ENCODE measurements at regions not wholly inside any gene's neighbourhood (a gene's known extent, or its start where the extent isn't known, plus 50 kb on each side); places are given as distances from the start of the nearest gene placed in this dataset.
"Not testable (repeated sequence)": the region's sequence is repeated elsewhere in the genome, so short reads cannot be mapped to it uniquely, and the experiment has no call there.

DNA sequence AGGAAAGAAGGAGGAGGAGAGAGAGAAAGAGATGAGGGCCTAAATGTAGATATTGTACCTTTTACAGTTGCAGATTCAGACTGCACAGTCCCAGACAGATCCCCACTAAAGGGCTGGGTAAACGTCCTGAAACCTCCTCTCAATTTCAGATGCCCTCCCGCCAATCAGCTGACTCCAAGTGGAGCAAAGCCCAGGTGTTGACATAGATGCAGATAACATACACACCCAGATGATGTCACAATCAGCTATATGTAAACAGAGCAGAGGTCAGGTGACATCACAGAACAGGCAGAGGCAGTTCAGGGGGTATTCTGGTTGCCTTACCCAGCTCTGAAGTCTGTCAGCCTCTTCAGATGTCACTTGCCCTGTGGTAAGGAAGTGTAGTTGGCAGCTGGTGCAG, 290.3 kb upstream of the NPAP1 start:
- H3K27ac ChIP-seq (ENCODE audit: low read depth, low read length, severe bottlenecking); H3K36me3 ChIP-seq (ENCODE audit: control insufficient read depth, insufficient read depth, low read length); H3K9me3 ChIP-seq (ENCODE audit: control insufficient read depth, low read length); H3K4me3 ChIP-seq (ENCODE audit: extremely low read depth, insufficient read depth, low read length, poor library complexity, severe bottlenecking); H3K4me1 ChIP-seq (ENCODE audit: control insufficient read depth, insufficient read depth, low read length, poor library complexity, severe bottlenecking): not testable (repeated sequence)
- WGBS, 2 experiments (ENCODE audit: insufficient coverage in 2 of 2): 25 to 40% methylated on average over 1 of the region's 2 CpGs

DNA sequence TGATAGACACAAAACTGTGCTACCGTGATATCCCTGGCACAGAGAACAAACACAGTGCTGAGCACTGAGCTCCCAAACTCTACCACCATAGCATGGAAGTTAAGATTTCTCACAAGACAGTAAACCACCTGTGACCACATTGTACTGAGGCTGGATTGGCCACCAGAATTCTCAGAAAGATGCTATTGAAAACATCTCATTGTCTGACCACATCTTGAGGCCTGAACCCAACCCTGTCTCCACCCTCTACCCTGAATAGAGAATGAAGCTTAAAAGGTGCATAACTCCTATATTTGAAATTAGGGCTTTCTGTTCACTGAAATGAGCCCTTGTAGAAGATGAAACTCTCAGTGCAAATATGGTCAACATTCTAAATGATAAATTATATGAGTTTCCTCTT, 281.3 kb upstream of the NPAP1 start:
- no peak overlapping the region for H3K27ac ChIP-seq (ENCODE audit: low read depth, low read length, severe bottlenecking)
- no peak overlapping the region for H3K4me3 ChIP-seq (ENCODE audit: extremely low read depth, insufficient read depth, low read length, poor library complexity, severe bottlenecking)
- no peaks in the 10 kb centered on the region for H3K36me3 ChIP-seq (ENCODE audit: control insufficient read depth, insufficient read depth, low read length)
- H3K4me1 ChIP-seq (ENCODE audit: control insufficient read depth, insufficient read depth, low read length, poor library complexity, severe bottlenecking): no peaks in the 10 kb centered on the region
- H3K9me3 ChIP-seq (ENCODE audit: control insufficient read depth, low read length): peaks cover 4% of the 10 kb centered on the region
- WGBS, 2 experiments (ENCODE audit: insufficient coverage in 2 of 2): 83% methylated on average over 1 of the region's 1 CpG; no CpG with 5 or more reads in 1 of the 2 experiments

- not testable (repeated sequence) for H3K4me3 ChIP-seq (ENCODE audit: extremely low read depth, insufficient read depth, low read length, poor library complexity, severe bottlenecking); H3K27ac ChIP-seq (ENCODE audit: low read depth, low read length, severe bottlenecking); H3K36me3 ChIP-seq (ENCODE audit: control insufficient read depth, insufficient read depth, low read length); H3K4me1 ChIP-seq (ENCODE audit: control insufficient read depth, insufficient read depth, low read length, poor library complexity, severe bottlenecking)
- WGBS, 2 experiments (ENCODE audit: insufficient coverage in 2 of 2): no CpG with 5 or more reads among the region's 1 CpG
- peaks cover 12% of the 10 kb centered on the region for H3K9me3 ChIP-seq (ENCODE audit: control insufficient read depth, low read length)
Measured at GRCh38 chr15:24412649-24413048, 262.9 kb upstream of the NPAP1 start.

GRCh38 chr15:24426286-24427054, 249.1 kb upstream of the NPAP1 start:
- H3K36me3 ChIP-seq (ENCODE audit: control insufficient read depth, insufficient read depth, low read length); H3K4me1 ChIP-seq (ENCODE audit: control insufficient read depth, insufficient read depth, low read length, poor library complexity, severe bottlenecking); H3K27ac ChIP-seq (ENCODE audit: low read depth, low read length, severe bottlenecking); H3K9me3 ChIP-seq (ENCODE audit: control insufficient read depth, low read length); H3K4me3 ChIP-seq (ENCODE audit: extremely low read depth, insufficient read depth, low read length, poor library complexity, severe bottlenecking): not testable (repeated sequence)
- WGBS, 2 experiments (ENCODE audit: insufficient coverage in 2 of 2): 74 to 84% methylated on average over 5 of the region's 20 CpGs

GRCh38 chr15:24427055-24427400, 248.5 kb upstream of the NPAP1 start:
- H3K27ac ChIP-seq (ENCODE audit: low read depth, low read length, severe bottlenecking); H3K4me1 ChIP-seq (ENCODE audit: control insufficient read depth, insufficient read depth, low read length, poor library complexity, severe bottlenecking); H3K36me3 ChIP-seq (ENCODE audit: control insufficient read depth, insufficient read depth, low read length); H3K9me3 ChIP-seq (ENCODE audit: control insufficient read depth, low read length); H3K4me3 ChIP-seq (ENCODE audit: extremely low read depth, insufficient read depth, low read length, poor library complexity, severe bottlenecking): not testable (repeated sequence)
- 35 to 72% methylated on average over 11 to 19 of the region's 26 CpGs for WGBS, 2 experiments (ENCODE audit: insufficient coverage in 2 of 2)

DNA sequence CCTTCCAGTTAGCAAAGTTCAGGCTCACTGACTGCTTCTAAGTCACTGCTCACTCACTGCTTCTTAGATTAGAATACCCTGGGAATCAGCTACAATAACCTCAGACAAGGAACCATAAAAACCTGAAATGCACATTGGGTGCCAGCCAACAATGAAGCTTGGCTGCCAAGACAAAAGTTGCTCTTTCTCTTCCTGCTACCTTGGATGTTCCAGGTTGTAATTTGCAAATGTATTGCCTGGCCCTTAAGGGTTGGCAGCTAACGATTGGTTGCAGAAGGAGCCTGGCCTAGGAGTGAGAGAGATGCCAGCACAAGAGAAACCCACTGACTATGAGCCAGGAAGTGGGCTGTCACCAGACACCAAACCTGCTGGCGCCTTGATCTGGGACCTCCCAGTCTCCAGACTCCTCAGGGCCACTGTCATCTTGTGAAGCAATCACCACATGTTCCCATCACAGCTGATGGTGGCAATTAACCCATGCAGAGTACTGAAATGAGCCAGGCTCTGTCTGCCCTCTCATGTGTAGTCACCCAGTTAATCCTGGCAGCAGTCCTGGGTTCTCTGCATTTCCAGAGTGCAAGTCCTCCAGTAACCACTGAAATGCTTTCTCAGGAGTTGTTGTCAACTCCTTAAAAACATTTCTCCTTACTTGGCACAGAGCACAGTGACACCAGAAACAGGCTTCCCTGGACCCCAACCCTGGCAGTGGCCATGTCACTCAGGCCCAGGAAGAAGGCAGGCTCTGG, 240.3 kb upstream of the NPAP1 start:
- not testable (repeated sequence) for H3K9me3 ChIP-seq (ENCODE audit: control insufficient read depth, low read length); H3K36me3 ChIP-seq (ENCODE audit: control insufficient read depth, insufficient read depth, low read length); H3K4me3 ChIP-seq (ENCODE audit: extremely low read depth, insufficient read depth, low read length, poor library complexity, severe bottlenecking); H3K27ac ChIP-seq (ENCODE audit: low read depth, low read length, severe bottlenecking); H3K4me1 ChIP-seq (ENCODE audit: control insufficient read depth, insufficient read depth, low read length, poor library complexity, severe bottlenecking)
- 70 to 73% methylated on average over 2 of the region's 2 CpGs for WGBS, 2 experiments (ENCODE audit: insufficient coverage in 2 of 2)

- not testable (repeated sequence) for H3K9me3 ChIP-seq (ENCODE audit: control insufficient read depth, low read length); H3K36me3 ChIP-seq (ENCODE audit: control insufficient read depth, insufficient read depth, low read length); H3K27ac ChIP-seq (ENCODE audit: low read depth, low read length, severe bottlenecking); H3K4me1 ChIP-seq (ENCODE audit: control insufficient read depth, insufficient read depth, low read length, poor library complexity, severe bottlenecking); H3K4me3 ChIP-seq (ENCODE audit: extremely low read depth, insufficient read depth, low read length, poor library complexity, severe bottlenecking)
- 71 to 75% methylated on average over 2 to 3 of the region's 5 CpGs for WGBS, 2 experiments (ENCODE audit: insufficient coverage in 2 of 2)
Measured at GRCh38 chr15:24437270-24437669, 238.3 kb upstream of the NPAP1 start.

- not testable (repeated sequence) for H3K9me3 ChIP-seq (ENCODE audit: control insufficient read depth, low read length); H3K4me3 ChIP-seq (ENCODE audit: extremely low read depth, insufficient read depth, low read length, poor library complexity, severe bottlenecking); H3K4me1 ChIP-seq (ENCODE audit: control insufficient read depth, insufficient read depth, low read length, poor library complexity, severe bottlenecking); H3K27ac ChIP-seq (ENCODE audit: low read depth, low read length, severe bottlenecking); H3K36me3 ChIP-seq (ENCODE audit: control insufficient read depth, insufficient read depth, low read length)
- WGBS, 2 experiments (ENCODE audit: insufficient coverage in 2 of 2): 50 to 60% methylated on average over 1 of the region's 1 CpG
Measured at GRCh38 chr15:24437735-24438134, 237.8 kb upstream of the NPAP1 start.

DNA sequence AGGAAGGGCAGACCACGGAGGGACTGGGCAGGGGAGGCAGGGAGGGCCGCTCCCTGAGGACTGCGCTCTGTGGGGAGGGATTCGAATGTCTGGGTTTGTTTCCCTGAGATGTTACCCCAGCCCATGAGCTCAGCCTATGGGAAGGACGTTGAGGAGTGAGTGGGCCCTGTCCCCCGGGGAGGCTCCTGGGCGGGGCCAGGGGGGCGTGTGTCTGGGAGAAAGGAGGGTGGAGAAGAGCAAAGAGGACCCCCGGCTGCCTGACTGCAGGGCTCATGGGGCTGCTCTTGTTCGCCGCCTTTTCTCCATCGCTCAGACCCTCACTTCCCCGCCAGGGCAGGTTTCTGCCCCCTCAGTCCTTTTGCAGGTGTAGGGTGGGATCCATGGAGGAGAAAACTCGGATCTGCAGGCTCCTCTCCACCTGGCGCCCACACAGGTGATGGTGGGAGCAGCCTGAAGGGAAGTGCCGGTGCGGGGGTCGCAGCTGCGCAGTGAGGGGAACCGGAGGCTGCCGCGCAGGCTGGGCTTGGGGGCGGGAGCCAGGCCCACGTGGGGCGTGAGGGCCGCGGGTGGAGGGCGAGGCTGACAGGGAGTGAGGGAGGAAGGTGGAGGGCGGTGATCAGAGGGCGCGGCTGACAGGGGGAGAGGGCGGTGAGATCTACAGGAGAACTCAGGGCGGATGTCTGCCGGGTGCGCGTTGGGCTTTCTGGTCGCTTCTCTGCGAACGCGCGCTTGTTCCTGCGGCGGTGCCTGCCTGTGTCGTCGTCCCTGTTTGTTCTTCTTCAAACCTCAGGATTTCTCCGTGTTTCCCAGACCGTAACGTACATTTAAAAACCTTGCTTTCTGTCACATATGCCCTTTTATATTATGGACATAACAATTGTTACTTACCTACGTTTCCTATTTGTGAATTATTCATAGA, 198.2 kb upstream of the NPAP1 start:
- not testable (repeated sequence) for H3K4me3 ChIP-seq (ENCODE audit: extremely low read depth, insufficient read depth, low read length, poor library complexity, severe bottlenecking); H3K4me1 ChIP-seq (ENCODE audit: control insufficient read depth, insufficient read depth, low read length, poor library complexity, severe bottlenecking); H3K9me3 ChIP-seq (ENCODE audit: control insufficient read depth, low read length); H3K27ac ChIP-seq (ENCODE audit: low read depth, low read length, severe bottlenecking); H3K36me3 ChIP-seq (ENCODE audit: control insufficient read depth, insufficient read depth, low read length)
- WGBS, 2 experiments (ENCODE audit: insufficient coverage in 2 of 2): 36 to 55% methylated on average over 15 to 20 of the region's 49 CpGs

GRCh38 chr15:24485885-24486567, 189.5 kb upstream of the NPAP1 start:
- not testable (repeated sequence) for H3K27ac ChIP-seq (ENCODE audit: low read depth, low read length, severe bottlenecking); H3K36me3 ChIP-seq (ENCODE audit: control insufficient read depth, insufficient read depth, low read length); H3K4me1 ChIP-seq (ENCODE audit: control insufficient read depth, insufficient read depth, low read length, poor library complexity, severe bottlenecking); H3K9me3 ChIP-seq (ENCODE audit: control insufficient read depth, low read length); H3K4me3 ChIP-seq (ENCODE audit: extremely low read depth, insufficient read depth, low read length, poor library complexity, severe bottlenecking)
- WGBS, 2 experiments (ENCODE audit: insufficient coverage in 2 of 2): 78 to 85% methylated on average over 11 to 13 of the region's 14 CpGs

Measured in mesodermal cell (in vitro differentiated cells).